ENCODE measurements at regions not wholly inside any gene's neighbourhood (a gene's known extent, or its start where the extent isn't known, plus 50 kb on each side); places are given as distances from the start of the nearest gene placed in this dataset.

DNA sequence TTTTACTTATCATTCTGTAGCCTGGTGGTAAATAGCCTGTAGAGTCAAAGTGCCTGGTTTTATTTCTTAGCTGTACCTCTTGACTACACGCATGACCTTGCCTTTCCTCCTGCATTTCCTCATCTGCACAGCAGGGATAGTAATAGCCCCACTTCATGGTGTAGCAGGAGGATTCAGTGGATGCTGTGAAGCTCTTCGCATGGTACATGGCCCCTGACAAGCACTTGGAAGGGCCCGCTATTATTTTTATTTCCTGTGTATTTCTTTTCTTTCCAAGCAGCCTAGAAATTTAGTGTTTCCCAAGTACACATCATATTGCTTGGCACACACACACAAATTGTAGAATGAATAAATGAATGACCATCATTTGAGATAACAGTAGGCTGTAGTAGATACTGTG, 547.2 kb downstream of the CDH26 start:
- Histone ChIP-seq H3K27me3 (ENCODE audit: control insufficient read depth, insufficient read depth, low read length, poor library complexity, severe bottlenecking) (no peaks in the 10 kb centered on the region), H3K4me3 (ENCODE audit: low read length) (no peak overlapping the region), H3K9ac (ENCODE audit: extremely low read depth, low read length, poor library complexity, severe bottlenecking) (no peak overlapping the region), H3K27ac (ENCODE audit: low read depth, low read length) (no peak overlapping the region), H3K36me3 (ENCODE audit: control insufficient read depth, insufficient read depth, low read length) (no peaks in the 10 kb centered on the region), H3K9me3 (ENCODE audit: control insufficient read depth, low read length) (no peaks in the 10 kb centered on the region), H3K4me1 (ENCODE audit: control insufficient read depth, insufficient read depth, low read length) (no peaks in the 10 kb centered on the region)
- 62 to 100% methylated on average over 1 to 3 of the region's 3 CpGs for WGBS, 2 experiments (ENCODE audit: insufficient coverage in 1 of 2, insufficient read length in 1 of 2)
- no peak overlapping the region for H3K27ac Mint-ChIP-seq
- no peak for DNase-seq
- H3K4me1 Mint-ChIP-seq, result no peaks in the 10 kb centered on the region
- no peaks in the 10 kb centered on the region for H3K9me3 Mint-ChIP-seq
- TF ChIP-seq, protein P1, sequence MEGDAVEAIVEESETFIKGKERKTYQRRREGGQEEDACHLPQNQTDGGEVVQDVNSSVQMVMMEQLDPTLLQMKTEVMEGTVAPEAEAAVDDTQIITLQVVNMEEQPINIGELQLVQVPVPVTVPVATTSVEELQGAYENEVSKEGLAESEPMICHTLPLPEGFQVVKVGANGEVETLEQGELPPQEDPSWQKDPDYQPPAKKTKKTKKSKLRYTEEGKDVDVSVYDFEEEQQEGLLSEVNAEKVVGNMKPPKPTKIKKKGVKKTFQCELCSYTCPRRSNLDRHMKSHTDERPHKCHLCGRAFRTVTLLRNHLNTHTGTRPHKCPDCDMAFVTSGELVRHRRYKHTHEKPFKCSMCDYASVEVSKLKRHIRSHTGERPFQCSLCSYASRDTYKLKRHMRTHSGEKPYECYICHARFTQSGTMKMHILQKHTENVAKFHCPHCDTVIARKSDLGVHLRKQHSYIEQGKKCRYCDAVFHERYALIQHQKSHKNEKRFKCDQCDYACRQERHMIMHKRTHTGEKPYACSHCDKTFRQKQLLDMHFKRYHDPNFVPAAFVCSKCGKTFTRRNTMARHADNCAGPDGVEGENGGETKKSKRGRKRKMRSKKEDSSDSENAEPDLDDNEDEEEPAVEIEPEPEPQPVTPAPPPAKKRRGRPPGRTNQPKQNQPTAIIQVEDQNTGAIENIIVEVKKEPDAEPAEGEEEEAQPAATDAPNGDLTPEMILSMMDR (conservative IDR thresholded peaks at IDR 0.05), result no peak
- peaks cover 9% of the 10 kb centered on the region for H3K27me3 Mint-ChIP-seq (ENCODE audit: insufficient read depth)
- no peaks in the 10 kb centered on the region for H3K36me3 Mint-ChIP-seq (ENCODE audit: low read depth)
- H3K4me3 Mint-ChIP-seq, result no peak overlapping the region

GRCh38 chr20:60506061-60506460, 547.8 kb downstream of the CDH26 start:
- TF ChIP-seq, protein P1 (conservative IDR thresholded peaks at IDR 0.05), result no peak
- H3K27me3 Mint-ChIP-seq (ENCODE audit: insufficient read depth), result peaks cover 7% of the 10 kb centered on the region
- Histone ChIP-seq H3K4me1 (ENCODE audit: control insufficient read depth, insufficient read depth, low read length) (no peaks in the 10 kb centered on the region), H3K9me3 (ENCODE audit: control insufficient read depth, low read length) (no peaks in the 10 kb centered on the region), H3K36me3 (ENCODE audit: control insufficient read depth, insufficient read depth, low read length) (no peaks in the 10 kb centered on the region), H3K4me3 (ENCODE audit: low read length) (no peak overlapping the region), H3K9ac (ENCODE audit: extremely low read depth, low read length, poor library complexity, severe bottlenecking) (no peak overlapping the region), H3K27ac (ENCODE audit: low read depth, low read length) (no peak overlapping the region), H3K27me3 (ENCODE audit: control insufficient read depth, insufficient read depth, low read length, poor library complexity, severe bottlenecking) (no peaks in the 10 kb centered on the region)
- WGBS, 2 experiments (ENCODE audit: insufficient coverage in 1 of 2, insufficient read length in 1 of 2), result 89 to 100% methylated on average over 2 of the region's 3 CpGs
- no peaks in the 10 kb centered on the region for H3K36me3 Mint-ChIP-seq (ENCODE audit: low read depth)
- H3K4me1 Mint-ChIP-seq, result no peaks in the 10 kb centered on the region
- no peak overlapping the region for H3K27ac Mint-ChIP-seq
- H3K4me3 Mint-ChIP-seq, result no peak overlapping the region
- DNase-seq, result no peak
- no peaks in the 10 kb centered on the region for H3K9me3 Mint-ChIP-seq

DNA sequence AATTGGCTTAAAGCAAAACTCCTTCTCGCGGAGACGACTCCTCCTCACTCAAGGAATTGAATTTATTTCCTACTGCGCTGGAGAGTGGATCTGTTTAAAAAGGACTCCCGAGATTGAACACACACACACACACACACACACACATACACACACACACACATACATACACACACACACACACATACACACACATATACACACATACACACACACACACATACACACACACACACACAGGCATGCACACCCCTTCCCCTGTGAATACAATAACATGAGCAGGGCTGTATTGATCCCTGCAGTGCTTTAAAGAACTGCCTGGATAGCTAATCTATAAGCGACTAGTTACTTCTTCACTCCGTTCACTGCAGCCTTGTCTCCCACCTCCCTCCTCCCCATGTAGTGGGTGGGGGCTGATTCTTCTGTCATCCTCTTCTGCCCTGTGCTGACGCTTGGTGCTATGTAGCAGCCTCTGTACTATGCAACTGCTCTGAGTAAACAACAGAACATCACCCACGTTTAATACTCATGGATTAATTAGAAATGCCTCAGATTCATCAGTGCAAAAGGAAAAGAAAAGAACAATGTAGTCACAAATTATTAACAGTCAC, 549.0 kb downstream of the CDH26 start:
- Histone ChIP-seq H3K4me1 (ENCODE audit: control insufficient read depth, insufficient read depth, low read length) (no peaks in the 10 kb centered on the region), H3K4me3 (ENCODE audit: low read length) (no peak overlapping the region), H3K36me3 (ENCODE audit: control insufficient read depth, insufficient read depth, low read length) (no peaks in the 10 kb centered on the region), H3K27ac (ENCODE audit: low read depth, low read length) (no peak overlapping the region), H3K27me3 (ENCODE audit: control insufficient read depth, insufficient read depth, low read length, poor library complexity, severe bottlenecking) (no peaks in the 10 kb centered on the region), H3K9me3 (ENCODE audit: control insufficient read depth, low read length) (no peaks in the 10 kb centered on the region), H3K9ac (ENCODE audit: extremely low read depth, low read length, poor library complexity, severe bottlenecking) (no peak overlapping the region)
- Mint-ChIP-seq H3K27ac (no peak overlapping the region), H3K36me3 (ENCODE audit: low read depth) (no peaks in the 10 kb centered on the region), H3K9me3 (no peaks in the 10 kb centered on the region), H3K27me3 (ENCODE audit: insufficient read depth) (peaks cover 7% of the 10 kb centered on the region), H3K4me1 (no peaks in the 10 kb centered on the region), H3K4me3 (no peak overlapping the region)
- TF ChIP-seq, protein P1 (conservative IDR thresholded peaks at IDR 0.05), result no peak
- WGBS, 2 experiments (ENCODE audit: insufficient coverage in 1 of 2, insufficient read length in 1 of 2), result 67 to 89% methylated on average over 1 to 8 of the region's 9 CpGs
- no peak for DNase-seq

Measured in endodermal cell (in vitro differentiated cells).